Psoas muscle (tissue), 7 donors: ENCODE measurements at regions not wholly inside any gene's neighbourhood (a gene's known extent, or its start where the extent isn't known, plus 50 kb on each side); places are given as distances from the start of the nearest gene placed in this dataset.

Experiments used
- ATAC-seq, 4 donors: fragments of 200-7000 bp; cut with Tn5 transposase; one replicate each; pipeline ENCODE4 v1.9.1; 2020; ENCODE audit warnings: moderate library complexity in 3 of 4, mild to moderate bottlenecking in 2 of 4
- DNase-seq, 2 donors: peaks; one replicate each; pipeline ENCODE4 v3.0.0-alpha.2; 2020
- H3K27ac ChIP-seq: fragments of 200-600 bp; one replicate; pipeline ENCODE4 v1.8.0; 2022
- H3K27me3 ChIP-seq, 3 donors: fragments of 200-600 bp in 1 of 3; one replicate each; pipeline versions ENCODE4 v1.6.1 to v1.8.0; 2013 to 2022; ENCODE audit warnings: low read length in 2 of 3, mild to moderate bottlenecking in 2 of 3, moderate library complexity in 1 of 3; ENCODE audit not compliant: insufficient read depth in 3 of 3
- H3K36me3 ChIP-seq, 2 donors: fragments of 200-600 bp in 1 of 2; one replicate each; pipeline versions ENCODE4 v1.6.1 to v1.8.0; 2013 to 2022; ENCODE audit warnings: low read depth in 1 of 2, mild to moderate bottlenecking in 1 of 2, moderate library complexity in 1 of 2; ENCODE audit not compliant: insufficient read depth in 1 of 2
- H3K4me1 ChIP-seq: fragments of 200-600 bp; one replicate; pipeline ENCODE4 v1.8.0; 2022
- H3K4me3 ChIP-seq: fragments of 200-600 bp; one replicate; pipeline ENCODE4 v1.8.0; 2022; ENCODE audit warnings: mild to moderate bottlenecking
- H3K9me3 ChIP-seq: fragments of 200-600 bp; one replicate; pipeline ENCODE4 v1.8.0; 2022
- WGBS, 3 donors: extraction: QIAGEN DNeasy Blood & Tissue Kit; methylation state at CpG; one replicate each; pipeline versions ENCODE4 v1.1.6 to v1.1.7; 2013; 5-methylcytosine and 5-hydroxymethylcytosine counted together
- intact Hi-C, 2 donors: fragments of 100-400 bp; cut with DNase I; formaldehyde crosslinking; loops; one replicate each; pipeline versions ENCODE4 v1.11.0 to v1.14.2; 2022
- TF ChIP-seq, protein P1 (sequence below): fragments of 200-600 bp; IDR thresholded peaks from one replicate; pipeline ENCODE4 v1.8.0; 2022; ENCODE audit warnings: antibody characterized with exemption
- donor health status: healthy with polysubstance abuse.
- donor health status: DM: no; HTN: no; CAD: no; lungs with moderate emphysema.
- donor health status: Bipolar disorder and iron deficiency.
- donor health status: healthy.
- donor health status: DM: yes; HTN: yes; CAD: no.
- donor health status: DM: no; HTN: no; CAD: no.
- donor health status: DM: yes; HTN: yes; CAD: no.

DNA sequence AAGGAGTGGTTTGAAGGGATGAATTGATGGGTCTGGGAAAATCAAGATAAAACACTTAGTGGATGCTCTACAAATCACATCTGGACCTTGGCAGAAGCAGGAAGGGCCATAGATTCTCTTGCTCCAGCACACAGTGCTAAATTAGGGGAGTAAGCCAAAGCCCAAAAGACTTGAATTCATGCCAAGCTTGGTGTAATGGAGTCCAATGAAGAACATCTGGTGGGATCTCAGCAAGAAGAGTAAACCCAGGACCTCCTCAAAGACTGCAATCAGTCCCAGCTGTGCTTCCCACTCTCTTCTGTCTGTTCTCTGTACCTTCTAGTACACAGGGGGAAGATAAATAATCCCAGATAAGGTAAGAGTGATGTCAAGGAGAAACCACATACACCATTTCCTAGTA, 683.4 kb downstream of the RNF144B start:
- ATAC-seq, result no peak

DNA sequence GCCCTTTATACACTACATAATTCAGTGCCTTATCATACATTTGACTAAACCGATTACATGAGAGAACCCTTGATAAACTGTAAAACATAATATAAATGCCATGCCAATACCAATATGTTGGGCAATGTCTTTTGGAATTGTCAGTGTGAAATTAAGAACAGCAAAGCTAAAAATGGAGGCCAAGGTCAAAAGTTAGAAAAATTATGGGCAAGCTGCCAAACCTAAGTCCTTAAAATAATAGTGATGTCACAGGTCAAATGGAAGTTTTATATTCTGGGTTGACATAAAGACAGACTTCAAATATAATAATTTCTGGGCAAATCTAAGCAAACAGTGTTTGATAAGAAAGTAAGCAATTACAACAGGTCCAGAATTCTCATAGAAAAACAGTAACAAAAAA, 696.7 kb downstream of the RNF144B start:
- no peak overlapping the region for H3K27ac ChIP-seq
- H3K4me3 ChIP-seq, result no peak overlapping the region
- H3K36me3 ChIP-seq, result no peaks in the 10 kb centered on the region
- intact Hi-C loops, result no loop called here
- TF ChIP-seq, protein P1, sequence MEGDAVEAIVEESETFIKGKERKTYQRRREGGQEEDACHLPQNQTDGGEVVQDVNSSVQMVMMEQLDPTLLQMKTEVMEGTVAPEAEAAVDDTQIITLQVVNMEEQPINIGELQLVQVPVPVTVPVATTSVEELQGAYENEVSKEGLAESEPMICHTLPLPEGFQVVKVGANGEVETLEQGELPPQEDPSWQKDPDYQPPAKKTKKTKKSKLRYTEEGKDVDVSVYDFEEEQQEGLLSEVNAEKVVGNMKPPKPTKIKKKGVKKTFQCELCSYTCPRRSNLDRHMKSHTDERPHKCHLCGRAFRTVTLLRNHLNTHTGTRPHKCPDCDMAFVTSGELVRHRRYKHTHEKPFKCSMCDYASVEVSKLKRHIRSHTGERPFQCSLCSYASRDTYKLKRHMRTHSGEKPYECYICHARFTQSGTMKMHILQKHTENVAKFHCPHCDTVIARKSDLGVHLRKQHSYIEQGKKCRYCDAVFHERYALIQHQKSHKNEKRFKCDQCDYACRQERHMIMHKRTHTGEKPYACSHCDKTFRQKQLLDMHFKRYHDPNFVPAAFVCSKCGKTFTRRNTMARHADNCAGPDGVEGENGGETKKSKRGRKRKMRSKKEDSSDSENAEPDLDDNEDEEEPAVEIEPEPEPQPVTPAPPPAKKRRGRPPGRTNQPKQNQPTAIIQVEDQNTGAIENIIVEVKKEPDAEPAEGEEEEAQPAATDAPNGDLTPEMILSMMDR, result no peak
- no peaks in the 10 kb centered on the region for H3K9me3 ChIP-seq
- no peaks in the 10 kb centered on the region for H3K27me3 ChIP-seq
- ATAC-seq (no peak), DNase-seq (no peak)
- H3K4me1 ChIP-seq, result no peaks in the 10 kb centered on the region
- WGBS, 3 donors, result 58 to 84% (median 64%) methylated on average over 1 of the region's 1 CpG

More for the DNA sequence above, 683.4 kb downstream of the RNF144B start:
- no peaks in the 10 kb centered on the region for H3K36me3 ChIP-seq
- TF ChIP-seq, protein P1, result no peak
- no peaks in the 10 kb centered on the region for H3K27me3 ChIP-seq
- H3K4me3 ChIP-seq, result no peak overlapping the region
- no peaks in the 10 kb centered on the region for H3K4me1 ChIP-seq
- peaks cover 3% of the 10 kb centered on the region for H3K9me3 ChIP-seq
- DNase-seq, result no peak
- intact Hi-C loops, result no loop called here
- no peak overlapping the region for H3K27ac ChIP-seq

DNA sequence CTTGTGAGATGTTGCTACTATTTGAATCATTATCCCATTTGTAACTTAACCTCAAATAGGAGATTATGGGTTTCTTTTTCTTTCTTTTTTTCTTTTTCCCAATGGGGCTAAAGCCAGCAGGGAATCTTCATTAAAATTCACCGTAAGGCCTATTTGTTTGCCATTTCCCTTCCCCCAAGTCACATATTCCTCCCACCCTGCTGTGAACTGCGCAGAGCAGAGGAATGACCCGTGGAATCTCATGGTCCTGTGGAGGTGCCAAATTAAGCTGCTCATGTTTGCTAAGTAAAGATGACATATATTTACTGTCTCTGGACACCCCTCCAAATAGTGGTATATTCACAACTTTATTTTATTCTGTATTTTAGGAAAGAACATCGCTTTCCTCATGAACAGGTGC, 699.3 kb downstream of the RNF144B start:
- Histone ChIP-seq H3K27ac (no peak overlapping the region), H3K36me3 (no peaks in the 10 kb centered on the region), H3K9me3 (no peaks in the 10 kb centered on the region), H3K27me3 (no peaks in the 10 kb centered on the region), H3K4me3 (no peak overlapping the region), H3K4me1 (no peaks in the 10 kb centered on the region)
- DNase-seq (no peak), ATAC-seq (no peak)
- WGBS, 3 donors, result 68 to 77% (median 69%) methylated on average over 4 of the region's 4 CpGs
- intact Hi-C loops, result no loop called here
- TF ChIP-seq, protein P1, result no peak

DNA sequence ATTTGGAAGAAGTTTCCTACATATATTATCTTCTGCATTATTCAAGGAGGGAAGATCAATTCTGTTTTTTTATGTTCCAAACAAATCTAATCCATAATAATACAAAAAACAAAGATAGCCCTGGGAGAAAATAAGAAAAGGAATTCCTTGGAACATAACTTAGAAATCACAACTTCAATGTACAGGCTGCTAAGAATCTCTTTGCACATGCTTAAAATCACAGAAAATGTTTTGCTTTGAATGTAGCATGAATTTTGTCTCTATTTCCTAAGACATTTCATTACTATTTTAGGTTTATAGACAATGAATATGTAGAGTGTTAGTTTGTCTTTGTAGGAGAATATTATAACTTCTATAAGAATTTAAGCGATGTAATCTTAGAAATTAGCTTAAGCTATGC, 700.1 kb downstream of the RNF144B start:
- 95 to 97% (median 97%) methylated on average over 1 of the region's 1 CpG for WGBS, 3 donors

DNA sequence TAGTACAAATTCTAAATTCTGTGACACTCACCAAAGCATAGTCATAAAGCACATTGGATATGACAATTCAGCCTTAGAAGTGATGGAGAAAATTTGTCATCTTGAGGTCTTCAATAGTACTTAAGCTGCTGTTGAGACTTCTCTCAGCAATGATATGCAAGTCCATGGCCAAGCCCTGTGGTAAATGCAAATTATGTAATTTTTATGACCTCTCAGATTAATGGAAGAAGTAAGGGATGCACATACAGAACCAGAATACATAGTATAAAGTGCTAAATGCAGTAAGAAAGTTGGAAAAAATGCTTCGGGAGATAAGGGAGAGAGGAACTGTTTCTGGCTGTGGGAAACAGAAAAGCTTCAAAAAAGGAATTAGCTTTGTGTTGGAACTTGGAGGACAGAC, 700.7 kb downstream of the RNF144B start:
- Histone ChIP-seq H3K4me1 (no peaks in the 10 kb centered on the region), H3K27ac (no peak overlapping the region), H3K27me3 (no peaks in the 10 kb centered on the region), H3K36me3 (no peaks in the 10 kb centered on the region), H3K4me3 (no peak overlapping the region), H3K9me3 (no peaks in the 10 kb centered on the region)
- DNase-seq (no peak), ATAC-seq (no peak)
- intact Hi-C loops, result no loop called here
- WGBS, 3 donors, result 86 to 92% (median 89%) methylated on average over 1 of the region's 1 CpG
- TF ChIP-seq, protein P1, result no peak

More for the DNA sequence above, 700.1 kb downstream of the RNF144B start:
- ATAC-seq (no peak), DNase-seq (no peak)
- Histone ChIP-seq H3K36me3 (no peaks in the 10 kb centered on the region), H3K27ac (no peak overlapping the region), H3K4me1 (no peaks in the 10 kb centered on the region), H3K4me3 (no peak overlapping the region), H3K9me3 (no peaks in the 10 kb centered on the region), H3K27me3 (no peaks in the 10 kb centered on the region)
- intact Hi-C loops, result no loop called here
- TF ChIP-seq, protein P1, result no peak
